ENCODE measurements at regions not wholly inside any gene's neighbourhood (a gene's known extent, or its start where the extent isn't known, plus 50 kb on each side); places are given as distances from the start of the nearest gene placed in this dataset.
"Not testable (repeated sequence)": the region's sequence is repeated elsewhere in the genome, so short reads cannot be mapped to it uniquely, and the experiment has no call there.

DNA sequence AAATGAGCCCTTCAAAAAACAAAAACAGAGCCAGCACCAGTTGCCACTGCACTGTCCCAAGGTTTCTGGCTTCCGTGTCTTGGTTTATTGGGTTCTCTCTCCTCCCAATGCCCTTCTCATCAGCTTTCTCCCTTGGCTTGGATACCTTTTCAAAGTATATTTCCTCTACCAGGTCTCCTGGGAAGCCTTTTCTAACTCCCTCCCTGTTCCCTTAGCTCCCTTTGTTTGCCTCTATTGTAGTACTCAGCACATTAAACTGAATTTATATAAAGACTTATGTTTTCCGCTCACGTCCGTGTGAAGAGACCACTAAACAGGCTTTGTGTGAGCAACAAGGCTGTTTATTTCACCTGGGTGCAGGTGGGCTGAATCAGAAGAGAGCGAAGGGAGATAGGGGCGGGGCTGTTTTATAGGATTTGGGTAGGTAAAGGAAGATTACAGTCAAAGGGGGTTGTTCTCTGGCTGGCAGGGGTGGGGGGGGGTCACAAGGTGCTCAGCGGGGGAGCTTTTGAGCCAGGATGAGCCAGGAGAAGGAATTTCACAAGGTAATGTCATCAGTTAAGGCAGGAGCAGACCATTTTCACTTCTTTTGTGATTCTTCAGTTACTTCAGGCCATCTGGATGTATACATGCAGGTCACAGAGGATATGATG is 89.7 kb upstream of the DNAH14 start:
- TF ChIP-seq, protein P1, sequence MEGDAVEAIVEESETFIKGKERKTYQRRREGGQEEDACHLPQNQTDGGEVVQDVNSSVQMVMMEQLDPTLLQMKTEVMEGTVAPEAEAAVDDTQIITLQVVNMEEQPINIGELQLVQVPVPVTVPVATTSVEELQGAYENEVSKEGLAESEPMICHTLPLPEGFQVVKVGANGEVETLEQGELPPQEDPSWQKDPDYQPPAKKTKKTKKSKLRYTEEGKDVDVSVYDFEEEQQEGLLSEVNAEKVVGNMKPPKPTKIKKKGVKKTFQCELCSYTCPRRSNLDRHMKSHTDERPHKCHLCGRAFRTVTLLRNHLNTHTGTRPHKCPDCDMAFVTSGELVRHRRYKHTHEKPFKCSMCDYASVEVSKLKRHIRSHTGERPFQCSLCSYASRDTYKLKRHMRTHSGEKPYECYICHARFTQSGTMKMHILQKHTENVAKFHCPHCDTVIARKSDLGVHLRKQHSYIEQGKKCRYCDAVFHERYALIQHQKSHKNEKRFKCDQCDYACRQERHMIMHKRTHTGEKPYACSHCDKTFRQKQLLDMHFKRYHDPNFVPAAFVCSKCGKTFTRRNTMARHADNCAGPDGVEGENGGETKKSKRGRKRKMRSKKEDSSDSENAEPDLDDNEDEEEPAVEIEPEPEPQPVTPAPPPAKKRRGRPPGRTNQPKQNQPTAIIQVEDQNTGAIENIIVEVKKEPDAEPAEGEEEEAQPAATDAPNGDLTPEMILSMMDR (conservative IDR thresholded peaks at IDR 0.05): not testable (repeated sequence)
- TF ChIP-seq ZFX (IDR thresholded peaks at IDR 0.05): not testable (repeated sequence)

Data from C4-2B (cell line).